T-cell (primary cell): ENCODE measurements at regions not wholly inside any gene's neighbourhood (a gene's known extent, or its start where the extent isn't known, plus 50 kb on each side); places are given as distances from the start of the nearest gene placed in this dataset.

Source experiments
- ATAC-seq, 4 experiments: fragments of 200-7000 bp in 3 of 4; fragments of 150-1000 bp in 1 of 4; cut with Tn5 transposase; replicated peaks in 1 of 4; 1 replicate in 3 of 4; 2 replicates in 1 of 4; pipeline ENCODE4 v1.10.0; 2021; ENCODE audit warnings: moderate library complexity in 3 of 4, mild to moderate bottlenecking in 2 of 4, moderate number of reproducible peaks in 1 of 4
- CTCF ChIA-PET, 2 donors: fragments of 300-600 bp; sonication (Branson Sonifier 250); formaldehyde crosslinking; loops; one replicate each; lab custom pipeline; 2022; ENCODE audit warnings: antibody characterized with exemption in 2 of 2; lab: Charles Lee
- POLR2A ChIA-PET, 2 donors: fragments of 300-600 bp; sonication (Branson Sonifier 250); formaldehyde crosslinking; loops; one replicate each; lab custom pipeline; 2022; ENCODE audit warnings: antibody characterized with exemption in 2 of 2; lab: Charles Lee
- DNase-seq, 35 experiments: peaks; one replicate each; pipeline versions ENCODE4 v3.0.0 to v3.0.0-alpha.2; 2013 to 2023
- H3K27ac ChIP-seq: one replicate; pipeline ENCODE4 v1.5.1; 2013; ENCODE audit warnings: low read length
- H3K27me3 ChIP-seq, 2 experiments: replicated peaks in 1 of 2; 1 replicate in 1 of 2; 2 replicates in 1 of 2; pipeline versions ENCODE4 v1.6.1 to v1.7.0; 2013; ENCODE audit warnings: low read length in 1 of 2, mixed read lengths in 1 of 2; ENCODE audit not compliant: control insufficient read depth in 2 of 2, insufficient read depth in 2 of 2; ENCODE audit errors: extremely low read depth in 1 of 2
- H3K36me3 ChIP-seq, 2 donors: 1 replicate in 1 of 2; 2 replicates in 1 of 2; pipeline versions ENCODE4 v1.6.1 to v1.7.0; 2013; ENCODE audit warnings: low read length in 1 of 2; ENCODE audit not compliant: control insufficient read depth in 2 of 2, insufficient read depth in 1 of 2; ENCODE audit errors: extremely low read depth in 1 of 2
- H3K4me1 ChIP-seq, 2 experiments: 1 replicate in 1 of 2; 2 replicates in 1 of 2; pipeline versions ENCODE4 v1.6.1 to v1.7.0; 2013; ENCODE audit warnings: low read length in 2 of 2, mixed read lengths in 1 of 2; ENCODE audit not compliant: insufficient read depth in 2 of 2, control insufficient read depth in 1 of 2; ENCODE audit errors: extremely low read depth in 1 of 2
- H3K4me3 ChIP-seq, 2 donors: 1 replicate in 1 of 2; 2 replicates in 1 of 2; pipeline versions ENCODE4 v1.5.1 to v1.7.0; 2013; ENCODE audit warnings: mild to moderate bottlenecking in 2 of 2, low read length in 1 of 2, moderate library complexity in 1 of 2; ENCODE audit not compliant: control insufficient read depth in 1 of 2; ENCODE audit errors: extremely low read depth in 1 of 2
- H3K9me3 ChIP-seq: 2 replicates; pipeline ENCODE4 v1.7.0; 2013
- H3K27ac Mint-ChIP-seq, 2 donors: one replicate each; pipeline ENCODE4 v1.8.0; 2020 to 2021; ENCODE audit warnings: mild to moderate bottlenecking in 2 of 2, mixed read lengths in 2 of 2
- H3K27me3 Mint-ChIP-seq, 2 donors: one replicate each; pipeline ENCODE4 v1.8.0; 2021 to 2022; ENCODE audit warnings: mixed read lengths in 2 of 2
- H3K36me3 Mint-ChIP-seq: one replicate; pipeline ENCODE4 v1.8.0; 2021; ENCODE audit warnings: mixed read lengths
- H3K4me1 Mint-ChIP-seq, 3 donors: one replicate each; pipeline ENCODE4 v1.8.0; 2020 to 2022; ENCODE audit warnings: mixed read lengths in 3 of 3, mild to moderate bottlenecking in 1 of 3
- H3K4me3 Mint-ChIP-seq, 3 donors: one replicate each; pipeline ENCODE4 v1.8.0; 2020 to 2022; ENCODE audit warnings: mild to moderate bottlenecking in 3 of 3, mixed read lengths in 3 of 3, moderate library complexity in 3 of 3
- H3K9me3 Mint-ChIP-seq, 3 donors: one replicate each; pipeline ENCODE4 v1.8.0; 2020 to 2022; ENCODE audit warnings: mixed read lengths in 3 of 3
- WGBS: methylation state at CpG from one replicate; pipeline ENCODE4 v1.1.5; 2013; ENCODE audit warnings: missing lambda C conversion rate; ENCODE audit not compliant: insufficient coverage; 5-methylcytosine and 5-hydroxymethylcytosine counted together

- H3K4me1 Mint-ChIP-seq: no peaks in the 10 kb centered on the region
- CTCF ChIA-PET: no interaction called here
- no peak for ATAC-seq
These were observed 277.8 kb upstream of the FBXL7 start for GRCh38 chr5:15222156-15222555.

GRCh38 chr5:15220642-15221173, 279.3 kb upstream of the FBXL7 start:
- Histone ChIP-seq H3K4me3 (no peak overlapping the region), H3K9me3 (no peaks in the 10 kb centered on the region), H3K27ac (no peak overlapping the region), H3K4me1 (no peaks in the 10 kb centered on the region), H3K36me3 (no peaks in the 10 kb centered on the region), H3K27me3 (no peaks in the 10 kb centered on the region)
- ChIA-PET CTCF (no interaction called here), POLR2A (no interaction called here)
- no peaks in the 10 kb centered on the region for H3K4me1 Mint-ChIP-seq
- no peak for DNase-seq
- ATAC-seq: no peak
- H3K27ac Mint-ChIP-seq: no peak overlapping the region
- 96% methylated on average over 4 of the region's 5 CpGs for WGBS
- H3K9me3 Mint-ChIP-seq: peaks cover 23 to 27% (median 23%) of the 10 kb centered on the region in 3 donors
- no peaks in the 10 kb centered on the region for H3K27me3 Mint-ChIP-seq
- H3K4me3 Mint-ChIP-seq: no peak overlapping the region
- H3K36me3 Mint-ChIP-seq: no peaks in the 10 kb centered on the region

More at GRCh38 chr5:15222156-15222555, 277.8 kb upstream of the FBXL7 start:
- Histone ChIP-seq H3K4me1 (no peaks in the 10 kb centered on the region), H3K27me3 (no peaks in the 10 kb centered on the region), H3K27ac (no peak overlapping the region), H3K4me3 (no peak overlapping the region), H3K9me3 (no peaks in the 10 kb centered on the region), H3K36me3 (no peaks in the 10 kb centered on the region)
- POLR2A ChIA-PET: no interaction called here
- 10% methylated on average over 2 of the region's 2 CpGs for WGBS
- no peaks in the 10 kb centered on the region for H3K27me3 Mint-ChIP-seq
- no peak for DNase-seq
- H3K36me3 Mint-ChIP-seq: no peaks in the 10 kb centered on the region
- H3K4me3 Mint-ChIP-seq: no peak overlapping the region
- H3K9me3 Mint-ChIP-seq: peaks cover 12 to 28% (median 15%) of the 10 kb centered on the region in 3 donors
- H3K27ac Mint-ChIP-seq: no peak overlapping the region

GRCh38 chr5:15215056-15215455, 284.9 kb upstream of the FBXL7 start:
- ChIA-PET POLR2A (no interaction called here), CTCF (no interaction called here)
- Mint-ChIP-seq H3K27ac (no peak overlapping the region), H3K4me1 (no peaks in the 10 kb centered on the region), H3K36me3 (no peaks in the 10 kb centered on the region), H3K27me3 (no peaks in the 10 kb centered on the region), H3K9me3 (peaks cover 11 to 27% (median 22%) of the 10 kb centered on the region in 3 donors), H3K4me3 (no peak overlapping the region)
- DNase-seq (no peak), ATAC-seq (no peak)
- Histone ChIP-seq H3K27me3 (no peaks in the 10 kb centered on the region), H3K36me3 (no peaks in the 10 kb centered on the region), H3K27ac (no peak overlapping the region), H3K4me1 (no peaks in the 10 kb centered on the region), H3K4me3 (no peak overlapping the region), H3K9me3 (no peaks in the 10 kb centered on the region)
- WGBS: 80% methylated on average over 2 of the region's 2 CpGs

- H3K27ac Mint-ChIP-seq: no peak overlapping the region
- no peak for ATAC-seq
- H3K9me3 Mint-ChIP-seq: peaks cover 12 to 27% (median 22%) of the 10 kb centered on the region in 3 donors
- ChIA-PET POLR2A (no interaction called here), CTCF (no interaction called here)
- no peak overlapping the region for H3K4me3 Mint-ChIP-seq
- H3K36me3 ChIP-seq: no peaks in the 10 kb centered on the region
- H3K36me3 Mint-ChIP-seq: no peaks in the 10 kb centered on the region
- H3K9me3 ChIP-seq: no peaks in the 10 kb centered on the region
- no peak overlapping the region for H3K27ac ChIP-seq
- no peaks in the 10 kb centered on the region for H3K27me3 Mint-ChIP-seq
- no peaks in the 10 kb centered on the region for H3K4me1 ChIP-seq
- no peaks in the 10 kb centered on the region for H3K27me3 ChIP-seq
- WGBS: 100% methylated on average over 1 of the region's 1 CpG
- no peak overlapping the region for H3K4me3 ChIP-seq
- H3K4me1 Mint-ChIP-seq: no peaks in the 10 kb centered on the region
- DNase-seq: no peak
These were observed 286.0 kb upstream of the FBXL7 start for GRCh38 chr5:15214010-15214409.

- WGBS: 54% methylated on average over 2 of the region's 3 CpGs
- H3K27ac Mint-ChIP-seq: no peak overlapping the region
- Histone ChIP-seq H3K9me3 (no peaks in the 10 kb centered on the region), H3K4me1 (no peaks in the 10 kb centered on the region), H3K4me3 (no peak overlapping the region), H3K27me3 (no peaks in the 10 kb centered on the region), H3K27ac (no peak overlapping the region), H3K36me3 (no peaks in the 10 kb centered on the region)
- no peaks in the 10 kb centered on the region for H3K27me3 Mint-ChIP-seq
- H3K9me3 Mint-ChIP-seq: peaks cover 10 to 23% (median 11%) of the 10 kb centered on the region in 3 donors
- DNase-seq: no peak
- no peaks in the 10 kb centered on the region for H3K4me1 Mint-ChIP-seq
- no peak overlapping the region for H3K4me3 Mint-ChIP-seq
- no peaks in the 10 kb centered on the region for H3K36me3 Mint-ChIP-seq
- ATAC-seq: no peak
- ChIA-PET POLR2A (no interaction called here), CTCF (no interaction called here)
These were observed 290.8 kb upstream of the FBXL7 start for GRCh38 chr5:15209053-15209762.

GRCh38 chr5:15206133-15206532, 293.8 kb upstream of the FBXL7 start:
- no peak overlapping the region for H3K4me3 Mint-ChIP-seq
- H3K9me3 Mint-ChIP-seq: peaks cover 14 to 24% (median 21%) of the 10 kb centered on the region in 3 donors
- no peak overlapping the region for H3K4me3 ChIP-seq
- WGBS: no CpG with 5 or more reads among the region's 1 CpG
- H3K4me1 ChIP-seq: no peaks in the 10 kb centered on the region
- H3K27me3 ChIP-seq: no peaks in the 10 kb centered on the region
- H3K36me3 ChIP-seq: no peaks in the 10 kb centered on the region
- POLR2A ChIA-PET: no interaction called here
- no peak overlapping the region for H3K27ac ChIP-seq
- no peaks in the 10 kb centered on the region for H3K4me1 Mint-ChIP-seq
- ATAC-seq (no peak), DNase-seq (no peak)
- H3K27me3 Mint-ChIP-seq: no peaks in the 10 kb centered on the region
- H3K27ac Mint-ChIP-seq: no peak overlapping the region
- no peaks in the 10 kb centered on the region for H3K36me3 Mint-ChIP-seq
- CTCF ChIA-PET: no interaction called here
- no peaks in the 10 kb centered on the region for H3K9me3 ChIP-seq
